T-cell (primary cell): ENCODE measurements at regions not wholly inside any gene's neighbourhood (a gene's known extent, or its start where the extent isn't known, plus 50 kb on each side); places are given as distances from the start of the nearest gene placed in this dataset.

Source experiments
- ATAC-seq, 4 experiments: fragments of 200-7000 bp in 3 of 4; fragments of 150-1000 bp in 1 of 4; cut with Tn5 transposase; replicated peaks in 1 of 4; 1 replicate in 3 of 4; 2 replicates in 1 of 4; pipeline ENCODE4 v1.10.0; 2021; ENCODE audit warnings: moderate library complexity in 3 of 4, mild to moderate bottlenecking in 2 of 4, moderate number of reproducible peaks in 1 of 4
- CTCF ChIA-PET, 2 donors: fragments of 300-600 bp; sonication (Branson Sonifier 250); formaldehyde crosslinking; loops; one replicate each; lab custom pipeline; 2022; ENCODE audit warnings: antibody characterized with exemption in 2 of 2; lab: Charles Lee
- POLR2A ChIA-PET, 2 donors: fragments of 300-600 bp; sonication (Branson Sonifier 250); formaldehyde crosslinking; loops; one replicate each; lab custom pipeline; 2022; ENCODE audit warnings: antibody characterized with exemption in 2 of 2; lab: Charles Lee
- DNase-seq, 35 experiments: peaks; one replicate each; pipeline versions ENCODE4 v3.0.0 to v3.0.0-alpha.2; 2013 to 2023
- H3K27ac ChIP-seq: one replicate; pipeline ENCODE4 v1.5.1; 2013; ENCODE audit warnings: low read length
- H3K27me3 ChIP-seq, 2 experiments: replicated peaks in 1 of 2; 1 replicate in 1 of 2; 2 replicates in 1 of 2; pipeline versions ENCODE4 v1.6.1 to v1.7.0; 2013; ENCODE audit warnings: low read length in 1 of 2, mixed read lengths in 1 of 2; ENCODE audit not compliant: control insufficient read depth in 2 of 2, insufficient read depth in 2 of 2; ENCODE audit errors: extremely low read depth in 1 of 2
- H3K36me3 ChIP-seq, 2 donors: 1 replicate in 1 of 2; 2 replicates in 1 of 2; pipeline versions ENCODE4 v1.6.1 to v1.7.0; 2013; ENCODE audit warnings: low read length in 1 of 2; ENCODE audit not compliant: control insufficient read depth in 2 of 2, insufficient read depth in 1 of 2; ENCODE audit errors: extremely low read depth in 1 of 2
- H3K4me1 ChIP-seq, 2 experiments: 1 replicate in 1 of 2; 2 replicates in 1 of 2; pipeline versions ENCODE4 v1.6.1 to v1.7.0; 2013; ENCODE audit warnings: low read length in 2 of 2, mixed read lengths in 1 of 2; ENCODE audit not compliant: insufficient read depth in 2 of 2, control insufficient read depth in 1 of 2; ENCODE audit errors: extremely low read depth in 1 of 2
- H3K4me3 ChIP-seq, 2 donors: 1 replicate in 1 of 2; 2 replicates in 1 of 2; pipeline versions ENCODE4 v1.5.1 to v1.7.0; 2013; ENCODE audit warnings: mild to moderate bottlenecking in 2 of 2, low read length in 1 of 2, moderate library complexity in 1 of 2; ENCODE audit not compliant: control insufficient read depth in 1 of 2; ENCODE audit errors: extremely low read depth in 1 of 2
- H3K9me3 ChIP-seq: 2 replicates; pipeline ENCODE4 v1.7.0; 2013
- H3K27ac Mint-ChIP-seq, 2 donors: one replicate each; pipeline ENCODE4 v1.8.0; 2020 to 2021; ENCODE audit warnings: mild to moderate bottlenecking in 2 of 2, mixed read lengths in 2 of 2
- H3K27me3 Mint-ChIP-seq, 2 donors: one replicate each; pipeline ENCODE4 v1.8.0; 2021 to 2022; ENCODE audit warnings: mixed read lengths in 2 of 2
- H3K36me3 Mint-ChIP-seq: one replicate; pipeline ENCODE4 v1.8.0; 2021; ENCODE audit warnings: mixed read lengths
- H3K4me1 Mint-ChIP-seq, 3 donors: one replicate each; pipeline ENCODE4 v1.8.0; 2020 to 2022; ENCODE audit warnings: mixed read lengths in 3 of 3, mild to moderate bottlenecking in 1 of 3
- H3K4me3 Mint-ChIP-seq, 3 donors: one replicate each; pipeline ENCODE4 v1.8.0; 2020 to 2022; ENCODE audit warnings: mild to moderate bottlenecking in 3 of 3, mixed read lengths in 3 of 3, moderate library complexity in 3 of 3
- H3K9me3 Mint-ChIP-seq, 3 donors: one replicate each; pipeline ENCODE4 v1.8.0; 2020 to 2022; ENCODE audit warnings: mixed read lengths in 3 of 3
- WGBS: methylation state at CpG from one replicate; pipeline ENCODE4 v1.1.5; 2013; ENCODE audit warnings: missing lambda C conversion rate; ENCODE audit not compliant: insufficient coverage; 5-methylcytosine and 5-hydroxymethylcytosine counted together

- Mint-ChIP-seq H3K27ac (no peak overlapping the region), H3K36me3 (peaks cover 33% of the 10 kb centered on the region), H3K27me3 (no peaks in the 10 kb centered on the region), H3K4me1 (peaks cover 23 to 28% (median 23%) of the 10 kb centered on the region in 3 donors), H3K4me3 (no peak overlapping the region), H3K9me3 (no peaks in the 10 kb centered on the region)
- no peaks in the 10 kb centered on the region for H3K27me3 ChIP-seq
- CTCF ChIA-PET = no interaction called here
- WGBS = no CpG with 5 or more reads among the region's 2 CpGs
- H3K27ac ChIP-seq = no peak overlapping the region
- POLR2A ChIA-PET = no interaction called here
- no peak for ATAC-seq
- H3K4me1 ChIP-seq = no peaks in the 10 kb centered on the region
- no peak overlapping the region for H3K4me3 ChIP-seq
- no peak for DNase-seq
- no peaks in the 10 kb centered on the region for H3K36me3 ChIP-seq
- H3K9me3 ChIP-seq = no peaks in the 10 kb centered on the region
Measured at GRCh38 chr14:71486279-71486678, 445.9 kb upstream of the RGS6 start.

- Mint-ChIP-seq H3K27ac (no peak overlapping the region), H3K4me3 (no peak overlapping the region), H3K4me1 (peaks cover 23 to 26% (median 26%) of the 10 kb centered on the region in 3 donors), H3K27me3 (no peaks in the 10 kb centered on the region), H3K36me3 (peaks cover 30% of the 10 kb centered on the region), H3K9me3 (no peaks in the 10 kb centered on the region)
- ATAC-seq = no peak
- H3K36me3 ChIP-seq = no peaks in the 10 kb centered on the region
- no peaks in the 10 kb centered on the region for H3K4me1 ChIP-seq
- H3K27me3 ChIP-seq = no peaks in the 10 kb centered on the region
- no peak overlapping the region for H3K27ac ChIP-seq
- H3K9me3 ChIP-seq = no peaks in the 10 kb centered on the region
- POLR2A ChIA-PET = no interaction called here
- H3K4me3 ChIP-seq = no peak overlapping the region
- DNase-seq = no peak
- CTCF ChIA-PET = no interaction called here
Measured at GRCh38 chr14:71487449-71487848, 444.8 kb upstream of the RGS6 start.

GRCh38 chr14:71487941-71488340, 444.3 kb upstream of the RGS6 start:
- Mint-ChIP-seq H3K27me3 (no peaks in the 10 kb centered on the region), H3K36me3 (peaks cover 26% of the 10 kb centered on the region), H3K4me3 (no peak overlapping the region), H3K4me1 (peaks cover 23 to 26% (median 26%) of the 10 kb centered on the region in 3 donors), H3K27ac (no peak overlapping the region), H3K9me3 (no peaks in the 10 kb centered on the region)
- no peaks in the 10 kb centered on the region for H3K36me3 ChIP-seq
- H3K4me3 ChIP-seq = no peak overlapping the region
- 33% methylated on average over 1 of the region's 2 CpGs for WGBS
- H3K27me3 ChIP-seq = no peaks in the 10 kb centered on the region
- CTCF ChIA-PET = no interaction called here
- ATAC-seq (no peak), DNase-seq (no peak)
- no peaks in the 10 kb centered on the region for H3K4me1 ChIP-seq
- no peaks in the 10 kb centered on the region for H3K9me3 ChIP-seq
- H3K27ac ChIP-seq = no peak overlapping the region
- POLR2A ChIA-PET = no interaction called here

- ATAC-seq = no peak
- Histone ChIP-seq H3K36me3 (no peaks in the 10 kb centered on the region), H3K4me1 (no peaks in the 10 kb centered on the region), H3K27ac (no peak overlapping the region), H3K9me3 (no peaks in the 10 kb centered on the region), H3K4me3 (no peak overlapping the region), H3K27me3 (no peaks in the 10 kb centered on the region)
- no peak overlapping the region for H3K4me3 Mint-ChIP-seq
- no peaks in the 10 kb centered on the region for H3K9me3 Mint-ChIP-seq
- ChIA-PET POLR2A (no interaction called here), CTCF (no interaction called here)
- H3K27me3 Mint-ChIP-seq = no peaks in the 10 kb centered on the region
- H3K36me3 Mint-ChIP-seq = peaks cover 20% of the 10 kb centered on the region
- WGBS = no CpG with 5 or more reads among the region's 4 CpGs
- no peak overlapping the region for H3K27ac Mint-ChIP-seq
- H3K4me1 Mint-ChIP-seq = peaks cover 18 to 22% (median 20%) of the 10 kb centered on the region in 3 donors
- no peak for DNase-seq
Measured at GRCh38 chr14:71488703-71489191, 443.5 kb upstream of the RGS6 start.

GRCh38 chr14:71489742-71490141, 442.5 kb upstream of the RGS6 start:
- ChIA-PET POLR2A (interaction anchor here in 1 of 2 donors (0.6 kb wide), 1 partner anchor 237 kb away, joined by 3 read pairs; no protein-coding TSS in a partner anchor), CTCF (no interaction called here)
- no peak overlapping the region for H3K27ac Mint-ChIP-seq
- WGBS = no CpG with 5 or more reads among the region's 3 CpGs
- no peak for ATAC-seq
- H3K4me1 ChIP-seq = no peaks in the 10 kb centered on the region
- H3K9me3 ChIP-seq = no peaks in the 10 kb centered on the region
- no peaks in the 10 kb centered on the region for H3K27me3 ChIP-seq
- no peaks in the 10 kb centered on the region for H3K36me3 ChIP-seq
- no peaks in the 10 kb centered on the region for H3K27me3 Mint-ChIP-seq
- no peak overlapping the region for H3K27ac ChIP-seq
- no peaks in the 10 kb centered on the region for H3K9me3 Mint-ChIP-seq
- peaks cover 9 to 24% (median 21%) of the 10 kb centered on the region in 3 donors for H3K4me1 Mint-ChIP-seq
- no peak for DNase-seq
- H3K36me3 Mint-ChIP-seq = peaks cover 21% of the 10 kb centered on the region
- no peak overlapping the region for H3K4me3 ChIP-seq
- H3K4me3 Mint-ChIP-seq = no peak overlapping the region

- CTCF ChIA-PET = no interaction called here
- H3K27ac Mint-ChIP-seq = no peak overlapping the region
- H3K4me3 ChIP-seq = no peak overlapping the region
Measured at GRCh38 chr14:71491931-71492330, 440.3 kb upstream of the RGS6 start.

GRCh38 chr14:71492346-71492745, 439.9 kb upstream of the RGS6 start:
- no peak for ATAC-seq
- Mint-ChIP-seq H3K27ac (no peak overlapping the region), H3K4me1 (peaks cover 10 to 21% (median 19%) of the 10 kb centered on the region in 3 donors), H3K9me3 (peaks cover 0 to 2% (median 0%) of the 10 kb centered on the region in 3 donors), H3K4me3 (no peak overlapping the region), H3K27me3 (no peaks in the 10 kb centered on the region), H3K36me3 (peaks cover 17% of the 10 kb centered on the region)
- H3K4me3 ChIP-seq = no peak overlapping the region
- H3K36me3 ChIP-seq = no peaks in the 10 kb centered on the region
- no peaks in the 10 kb centered on the region for H3K9me3 ChIP-seq
- no peaks in the 10 kb centered on the region for H3K27me3 ChIP-seq
- no peak for DNase-seq
- WGBS = no CpG with 5 or more reads among the region's 5 CpGs
- H3K27ac ChIP-seq = no peak overlapping the region
- H3K4me1 ChIP-seq = no peaks in the 10 kb centered on the region
- ChIA-PET CTCF (no interaction called here), POLR2A (no interaction called here)

More at GRCh38 chr14:71491931-71492330, 440.3 kb upstream of the RGS6 start:
- Mint-ChIP-seq H3K4me1 (peaks cover 14 to 24% (median 23%) of the 10 kb centered on the region in 3 donors), H3K27me3 (no peaks in the 10 kb centered on the region), H3K36me3 (peaks cover 20% of the 10 kb centered on the region), H3K9me3 (peaks cover 0 to 2% (median 0%) of the 10 kb centered on the region in 3 donors), H3K4me3 (no peak overlapping the region)
- Histone ChIP-seq H3K9me3 (no peaks in the 10 kb centered on the region), H3K36me3 (no peaks in the 10 kb centered on the region), H3K27ac (no peak overlapping the region), H3K4me1 (no peaks in the 10 kb centered on the region), H3K27me3 (no peaks in the 10 kb centered on the region)
- WGBS = 98% methylated on average over 4 of the region's 6 CpGs
- POLR2A ChIA-PET = no interaction called here
- no peak for DNase-seq
- no peak for ATAC-seq
